LNCAP (cell line): ENCODE measurements at regions not wholly inside any gene's neighbourhood (a gene's known extent, or its start where the extent isn't known, plus 50 kb on each side); places are given as distances from the start of the nearest gene placed in this dataset.

Experiments
- TF ChIP-seq, protein P1 (sequence below): fragments of 450-650 bp; IDR thresholded peaks from 2 replicates; pipeline ENCODE4 v1.5.1; 2017; ENCODE audit warnings: mild to moderate bottlenecking

DNA sequence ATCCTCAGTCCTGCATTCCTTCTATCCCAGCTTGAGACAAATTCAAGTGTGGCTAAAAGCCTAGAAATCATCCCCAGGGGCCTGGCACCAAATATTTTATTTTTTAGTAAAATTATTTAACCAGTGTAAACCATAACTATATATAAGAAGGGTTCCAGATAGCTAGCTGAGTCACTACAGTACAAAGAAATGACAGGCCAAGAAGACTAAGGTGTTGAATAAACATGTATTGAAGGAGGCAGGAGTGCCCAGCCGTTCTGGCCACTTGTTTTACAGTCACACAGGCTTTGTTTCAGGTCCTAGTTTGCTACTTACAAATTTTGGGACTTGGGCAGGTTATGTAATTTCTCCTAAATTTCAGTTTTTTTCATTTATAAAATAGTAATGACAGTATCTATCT, 225.9 kb upstream of the PITX2 start:
- TF ChIP-seq, protein P1, sequence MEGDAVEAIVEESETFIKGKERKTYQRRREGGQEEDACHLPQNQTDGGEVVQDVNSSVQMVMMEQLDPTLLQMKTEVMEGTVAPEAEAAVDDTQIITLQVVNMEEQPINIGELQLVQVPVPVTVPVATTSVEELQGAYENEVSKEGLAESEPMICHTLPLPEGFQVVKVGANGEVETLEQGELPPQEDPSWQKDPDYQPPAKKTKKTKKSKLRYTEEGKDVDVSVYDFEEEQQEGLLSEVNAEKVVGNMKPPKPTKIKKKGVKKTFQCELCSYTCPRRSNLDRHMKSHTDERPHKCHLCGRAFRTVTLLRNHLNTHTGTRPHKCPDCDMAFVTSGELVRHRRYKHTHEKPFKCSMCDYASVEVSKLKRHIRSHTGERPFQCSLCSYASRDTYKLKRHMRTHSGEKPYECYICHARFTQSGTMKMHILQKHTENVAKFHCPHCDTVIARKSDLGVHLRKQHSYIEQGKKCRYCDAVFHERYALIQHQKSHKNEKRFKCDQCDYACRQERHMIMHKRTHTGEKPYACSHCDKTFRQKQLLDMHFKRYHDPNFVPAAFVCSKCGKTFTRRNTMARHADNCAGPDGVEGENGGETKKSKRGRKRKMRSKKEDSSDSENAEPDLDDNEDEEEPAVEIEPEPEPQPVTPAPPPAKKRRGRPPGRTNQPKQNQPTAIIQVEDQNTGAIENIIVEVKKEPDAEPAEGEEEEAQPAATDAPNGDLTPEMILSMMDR = no peak

DNA sequence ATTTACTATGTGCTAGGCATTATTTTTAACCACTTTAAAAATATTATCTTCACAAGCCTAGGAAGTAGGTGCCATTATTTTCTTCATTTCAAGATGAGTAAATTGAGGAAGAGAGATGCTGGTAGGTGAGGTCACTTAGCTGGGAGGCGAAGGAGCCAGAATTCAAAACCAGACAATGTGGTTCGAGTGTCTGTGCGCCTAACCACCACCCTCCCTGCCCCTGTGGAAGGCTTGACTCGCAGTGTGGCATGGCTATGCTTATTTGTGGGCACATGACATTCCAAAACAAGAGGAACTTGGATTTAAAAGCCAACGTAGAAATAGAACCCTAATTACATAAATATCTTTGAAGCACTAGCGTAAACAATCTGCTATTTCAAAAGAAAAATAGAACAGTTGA, 226.6 kb upstream of the PITX2 start:
- TF ChIP-seq, protein P1 = no peak

DNA sequence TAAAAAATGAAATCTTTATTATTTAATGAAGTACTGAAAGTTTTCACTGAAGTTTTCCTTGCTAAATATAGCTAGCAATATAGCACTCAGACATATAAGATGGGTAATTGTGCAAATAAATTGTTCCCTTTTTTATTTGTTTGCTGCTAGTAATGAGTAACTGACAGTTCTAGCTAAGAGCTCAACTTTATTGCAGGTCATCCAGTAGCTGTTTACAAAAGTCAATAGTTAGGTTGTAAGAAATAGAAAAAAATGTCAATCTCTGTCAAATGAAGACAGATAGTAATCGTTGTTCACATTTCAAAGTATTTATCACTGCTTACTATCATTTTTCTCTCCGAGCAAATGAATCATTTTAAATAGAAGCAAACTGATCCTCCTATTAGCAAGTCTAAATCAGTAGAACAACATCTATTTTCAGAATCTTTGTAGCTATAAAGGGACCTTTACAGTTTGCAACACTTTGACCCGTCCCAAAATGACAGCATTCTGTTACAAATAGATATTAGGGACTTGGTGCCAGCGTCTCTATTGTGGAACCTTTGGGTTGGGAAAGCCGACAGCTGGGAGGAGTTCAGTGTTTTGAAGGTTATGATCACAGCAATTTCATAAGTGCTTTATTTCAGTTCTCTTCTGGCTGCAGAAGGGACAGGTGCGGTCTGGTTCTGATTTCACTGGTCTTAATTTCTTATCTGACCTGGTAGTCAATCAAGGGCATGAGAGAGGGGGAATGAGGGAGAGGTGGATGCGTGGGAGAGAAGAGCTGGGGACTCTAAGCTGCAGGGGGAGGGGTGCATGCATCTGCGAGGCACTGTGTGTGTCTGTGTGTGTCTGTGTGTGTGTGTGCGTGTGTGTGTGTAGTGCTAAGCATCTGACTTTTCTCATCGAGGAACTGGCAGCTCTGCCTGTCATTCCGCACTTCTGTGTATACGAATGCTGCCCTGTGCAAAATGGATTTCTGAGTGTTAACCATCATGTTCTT, 227.9 kb upstream of the PITX2 start:
- TF ChIP-seq, protein P1 = no peak

DNA sequence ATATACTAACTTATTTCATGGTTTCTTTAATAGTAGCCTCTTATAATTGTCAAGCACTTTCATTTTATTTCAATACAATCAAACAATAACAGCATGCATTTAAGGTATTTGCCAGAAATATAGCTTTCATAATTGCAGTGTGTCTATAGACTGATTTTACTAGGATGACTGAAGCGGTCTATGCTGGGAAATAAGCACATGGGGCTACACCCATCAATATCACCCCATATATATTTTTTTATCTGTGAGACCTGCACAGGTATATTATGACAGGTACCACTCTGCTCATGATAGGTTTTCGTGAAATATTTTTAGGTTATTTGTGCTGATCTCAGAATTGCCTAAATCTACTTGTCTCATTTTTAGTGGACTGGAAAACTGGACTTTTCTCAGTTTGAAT, 229.1 kb upstream of the PITX2 start:
- TF ChIP-seq, protein P1 = no peak

DNA sequence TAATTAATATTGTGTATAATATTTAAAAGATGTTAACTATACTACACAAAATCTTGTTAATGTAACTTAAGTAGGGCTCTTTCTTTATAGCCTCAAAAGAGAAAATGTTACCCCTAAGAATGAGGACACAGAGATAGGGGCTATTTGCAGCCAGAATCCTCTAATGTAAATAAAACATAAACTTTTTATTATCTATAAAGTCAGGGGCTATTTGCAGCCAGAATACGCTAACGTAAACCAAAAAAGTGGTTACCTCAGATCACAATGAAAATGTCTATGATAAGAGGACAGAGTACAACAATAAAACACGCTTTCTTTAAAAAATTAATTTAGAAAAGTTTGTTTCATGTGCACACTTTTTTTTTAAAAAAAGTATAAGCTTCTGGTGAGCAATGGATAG, 229.9 kb upstream of the PITX2 start:
- TF ChIP-seq, protein P1 = no peak

DNA sequence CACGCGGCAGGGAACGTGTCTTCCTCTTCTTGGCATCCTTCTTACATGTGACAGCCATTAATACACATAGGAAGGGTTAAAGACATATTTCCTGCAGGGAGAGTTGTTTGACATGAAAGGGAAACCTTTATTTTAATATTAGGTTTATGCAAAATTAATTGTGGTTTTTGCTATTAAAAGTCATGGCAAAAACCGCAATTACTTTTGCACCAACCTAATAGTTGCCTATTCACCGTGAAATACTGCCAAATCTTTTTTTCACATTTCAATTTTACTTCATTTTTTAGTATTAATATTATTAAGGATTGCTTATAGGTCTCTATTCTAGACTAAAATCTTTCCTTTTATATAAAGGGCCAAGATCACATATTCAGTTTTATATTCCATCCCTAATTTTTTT, 230.4 kb upstream of the PITX2 start:
- TF ChIP-seq, protein P1 = no peak

DNA sequence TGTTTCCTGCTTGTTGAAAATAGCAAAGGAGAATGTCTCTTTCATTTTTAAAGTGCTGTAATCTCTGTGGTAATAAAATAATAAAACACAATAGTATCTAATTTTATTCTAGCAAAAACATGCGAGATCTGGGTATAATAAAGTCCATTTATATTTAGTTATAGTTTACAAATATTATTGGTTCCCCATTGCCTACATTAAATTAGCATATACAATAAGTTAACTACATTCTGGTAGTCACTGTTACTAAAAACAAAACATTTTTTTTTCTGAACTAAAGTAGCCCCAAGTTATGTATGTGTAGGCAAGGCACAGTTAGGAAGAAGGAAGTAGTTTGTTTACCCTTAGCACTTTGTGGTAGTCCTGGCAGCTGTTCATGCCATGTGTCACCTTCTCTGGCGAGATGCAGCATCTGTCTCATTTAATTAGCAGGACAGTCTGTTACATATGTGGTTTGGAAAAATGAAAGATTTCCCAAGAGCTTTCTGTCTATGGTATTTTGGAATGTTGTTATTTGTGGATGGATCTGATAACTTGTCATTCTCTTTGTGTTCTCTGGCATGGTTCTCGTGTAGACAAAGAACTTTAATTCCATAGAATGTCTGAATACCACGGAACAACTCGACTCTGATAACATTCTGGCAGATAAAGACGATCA, 231.3 kb upstream of the PITX2 start:
- TF ChIP-seq, protein P1 = no peak
